Stimulated activated CD8-positive, alpha-beta memory T cell treated with anti-CD3 and anti-CD28 coated beads, Interleukin-15, amount 100 ng/mL, for 4 hours (primary cell): ENCODE measurements at regions not wholly inside any gene's neighbourhood (a gene's known extent, or its start where the extent isn't known, plus 50 kb on each side); places are given as distances from the start of the nearest gene placed in this dataset.

Source experiments
- DNase-seq, 2 donors: peaks; one replicate each; pipeline ENCODE4 v3.0.0-alpha.2; 2020; ENCODE audit warnings: low read depth in 2 of 2

- no peak for DNase-seq
These were observed 728.3 kb upstream of the SGO1 start for GRCh38 chr3:20914310-20914709.

GRCh38 chr3:20912406-20912805, 726.4 kb upstream of the SGO1 start:
- DNase-seq = no peak

DNA sequence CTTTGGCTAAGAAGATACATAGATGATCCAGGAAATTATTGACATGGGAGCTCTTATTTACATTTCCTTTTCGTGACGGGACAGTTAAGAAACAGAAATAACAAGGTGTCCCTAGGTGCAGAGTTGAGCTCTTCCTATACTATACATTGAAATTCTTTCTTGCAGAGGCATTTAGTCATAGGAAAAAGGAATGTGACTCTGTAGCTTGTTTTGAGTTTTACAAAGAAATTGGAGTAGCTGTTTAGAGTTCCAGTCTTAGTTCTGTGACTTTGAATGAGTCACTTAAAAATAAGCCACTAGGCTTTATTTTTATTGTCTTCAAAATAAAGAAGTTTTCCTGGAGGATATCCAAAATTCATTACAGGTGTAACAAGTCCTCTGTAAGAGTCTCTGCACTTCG, 723.5 kb upstream of the SGO1 start:
- no peak for DNase-seq

DNA sequence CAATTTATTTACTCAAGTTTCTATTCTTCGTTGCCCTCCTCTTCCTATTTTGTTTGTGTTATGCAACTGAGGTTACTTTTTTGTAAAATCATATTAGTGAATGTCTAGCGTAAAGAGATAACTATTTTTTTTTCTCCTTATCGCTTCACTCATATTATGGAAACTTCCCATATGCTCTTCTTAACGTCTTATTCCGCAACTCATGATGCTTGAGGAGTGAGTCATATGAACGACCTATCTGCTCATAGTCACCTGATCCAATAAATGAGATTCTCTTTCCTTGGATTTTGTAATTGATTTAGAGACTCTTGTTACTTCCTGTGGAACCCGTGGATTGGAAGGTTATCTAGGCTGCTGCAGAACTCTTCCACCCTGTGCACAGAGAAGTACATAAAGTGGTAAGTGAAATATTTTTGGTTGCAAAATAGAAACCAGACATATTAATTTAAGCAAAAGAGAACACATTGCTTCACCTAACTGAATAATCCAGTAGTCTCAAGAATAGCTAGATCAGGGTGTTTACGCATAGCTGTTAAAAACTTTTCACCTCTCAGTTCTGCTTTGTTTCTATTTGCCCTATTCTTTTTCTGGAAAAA, 719.3 kb upstream of the SGO1 start:
- DNase-seq = no peak

GRCh38 chr3:20904671-20905070, 718.7 kb upstream of the SGO1 start:
- no peak for DNase-seq

DNA sequence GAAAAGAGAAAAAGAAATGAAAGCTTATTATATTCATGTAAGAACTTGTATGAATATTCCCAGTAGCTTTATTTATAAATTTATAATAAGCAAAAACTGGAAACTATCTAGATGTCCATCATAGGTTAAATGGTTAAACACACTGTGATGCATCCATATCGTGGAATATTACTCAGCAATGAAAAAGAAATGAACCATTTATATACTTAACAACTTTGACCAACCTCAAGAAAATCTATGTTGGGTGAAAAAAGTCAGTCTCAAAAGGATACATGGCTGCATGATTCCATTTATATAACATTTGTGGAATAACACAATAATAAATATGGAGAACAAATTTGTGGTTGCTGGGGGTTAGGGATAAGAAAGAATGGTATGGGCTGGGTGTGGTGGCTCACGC, 713.0 kb upstream of the SGO1 start:
- DNase-seq = no peak

DNA sequence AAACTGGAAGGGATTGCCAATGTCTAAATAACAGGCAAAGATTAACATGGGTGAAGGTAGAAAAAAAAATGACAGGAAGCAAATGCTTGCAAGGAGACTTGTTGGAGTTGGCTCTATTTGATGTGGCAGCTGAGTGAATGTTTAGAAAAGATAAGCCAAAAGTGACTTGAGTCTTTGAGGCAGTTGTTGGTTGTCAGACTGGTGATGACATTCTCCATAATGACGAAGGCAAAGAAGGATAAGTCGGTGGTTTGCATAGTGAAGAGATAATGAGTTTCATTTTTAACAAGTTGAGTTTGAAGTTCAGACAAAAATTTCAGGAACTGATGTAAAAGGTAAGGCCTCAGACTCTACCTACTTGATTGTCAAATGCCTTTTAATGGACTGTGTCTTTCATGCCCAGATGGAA, 704.1 kb upstream of the SGO1 start:
- no peak for DNase-seq

DNA sequence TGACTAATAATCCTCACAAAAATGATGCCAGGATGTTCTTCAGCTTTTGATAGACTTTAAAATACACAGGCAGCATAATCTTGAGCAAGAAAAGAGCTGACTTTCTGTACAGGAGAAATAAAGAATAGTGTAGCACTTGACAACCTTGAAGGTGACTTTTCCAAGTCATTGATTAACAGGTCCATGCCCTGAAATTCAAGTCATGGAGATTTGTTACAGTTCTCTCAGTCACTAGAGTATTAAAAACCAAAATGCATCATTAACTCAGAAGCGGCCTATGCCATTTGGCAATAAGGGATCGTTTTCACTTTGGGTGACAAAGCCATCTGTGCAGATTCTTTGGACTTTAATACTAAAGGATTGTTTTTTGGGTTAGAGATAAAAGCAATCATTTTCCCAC, 692.7 kb upstream of the SGO1 start:
- DNase-seq = no peak

- DNase-seq = no peak
These were observed 687.2 kb upstream of the SGO1 start for GRCh38 chr3:20873235-20873634.

GRCh38 chr3:20870106-20870899, 684.3 kb upstream of the SGO1 start:
- no peak for DNase-seq

GRCh38 chr3:20865803-20866202, 679.8 kb upstream of the SGO1 start:
- no peak for DNase-seq

GRCh38 chr3:20861454-20861853, 675.4 kb upstream of the SGO1 start:
- no peak for DNase-seq

- no peak for DNase-seq
These were observed 671.6 kb upstream of the SGO1 start for GRCh38 chr3:20857636-20858035.

DNA sequence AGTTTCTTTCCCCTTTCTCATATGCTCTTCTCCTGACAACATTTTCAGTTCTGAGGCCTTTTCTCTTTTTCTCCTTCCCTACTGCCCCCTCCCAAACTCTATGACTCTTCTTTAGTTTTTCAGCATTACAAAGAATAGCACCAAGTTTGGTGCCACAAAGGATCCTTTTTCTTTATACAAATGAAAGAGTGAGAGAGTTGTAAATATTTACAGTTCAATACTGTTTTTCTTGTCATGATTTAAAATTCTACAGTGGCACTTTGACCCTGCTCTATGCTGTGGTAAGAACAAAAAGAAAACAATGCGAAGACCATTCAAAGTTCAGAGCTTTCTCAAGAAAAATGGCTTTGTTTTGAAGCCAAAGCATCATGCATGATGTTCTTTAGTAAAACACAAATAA, 667.9 kb upstream of the SGO1 start:
- no peak for DNase-seq

GRCh38 chr3:20852712-20853111, 666.7 kb upstream of the SGO1 start:
- no peak for DNase-seq

DNA sequence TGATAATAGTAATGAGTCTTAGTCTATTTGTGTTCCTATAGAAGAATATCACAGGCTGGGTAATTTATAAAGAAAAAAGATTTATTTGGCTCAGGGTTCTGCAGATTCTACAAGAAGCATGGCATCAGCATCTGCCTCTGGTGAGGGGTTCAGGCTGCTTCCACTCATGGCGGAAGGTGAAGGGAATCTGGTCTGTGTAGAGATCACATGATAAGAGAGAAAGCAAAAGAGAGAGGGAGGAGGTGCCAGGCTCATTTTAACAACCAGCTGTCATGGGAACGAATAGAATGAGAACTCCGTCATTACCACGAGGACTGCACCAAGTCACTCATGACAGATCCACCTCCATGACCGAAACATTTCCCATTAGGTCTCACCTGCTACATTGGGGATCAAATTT, 664.0 kb upstream of the SGO1 start:
- DNase-seq = no peak

DNA sequence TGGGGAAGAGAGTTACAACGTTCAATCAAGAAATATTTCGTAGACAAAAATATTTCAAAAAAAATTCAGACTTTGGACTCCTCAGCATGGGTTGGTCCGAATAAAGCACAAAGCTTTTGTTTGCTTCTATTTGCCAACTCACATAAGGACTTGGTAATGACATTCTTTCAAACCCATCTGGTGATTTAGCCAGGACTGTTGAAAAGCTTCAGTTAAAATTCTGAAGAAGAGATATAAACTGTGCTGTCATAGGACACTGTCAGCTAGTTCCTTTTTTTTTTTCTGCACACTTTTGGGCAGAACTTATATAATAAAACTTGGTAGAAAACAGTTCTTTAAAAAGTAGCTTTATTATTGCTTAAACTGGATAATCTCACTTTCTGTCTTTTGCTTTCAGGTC, 660.8 kb upstream of the SGO1 start:
- no peak for DNase-seq

DNA sequence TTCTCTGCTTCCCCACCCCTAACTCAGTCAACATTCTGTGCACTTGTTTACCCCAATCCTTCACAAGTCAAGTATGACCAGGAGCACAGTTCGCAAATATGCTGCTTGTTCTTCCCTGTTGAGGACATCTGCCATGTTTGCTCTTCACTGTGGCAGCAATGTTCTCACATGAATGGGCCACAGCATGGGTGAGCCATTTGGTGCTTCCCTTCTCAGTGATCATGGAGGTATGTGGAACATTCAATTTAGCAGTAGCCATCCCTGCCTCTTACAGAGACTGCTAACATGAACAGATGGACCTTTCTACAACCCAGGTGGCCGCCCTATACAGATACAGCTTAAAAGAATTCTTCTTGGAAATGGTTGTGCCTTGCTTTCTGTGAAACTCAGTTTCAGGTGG, 660.1 kb upstream of the SGO1 start:
- DNase-seq = no peak

GRCh38 chr3:20844851-20845250, 658.8 kb upstream of the SGO1 start:
- DNase-seq = no peak

DNA sequence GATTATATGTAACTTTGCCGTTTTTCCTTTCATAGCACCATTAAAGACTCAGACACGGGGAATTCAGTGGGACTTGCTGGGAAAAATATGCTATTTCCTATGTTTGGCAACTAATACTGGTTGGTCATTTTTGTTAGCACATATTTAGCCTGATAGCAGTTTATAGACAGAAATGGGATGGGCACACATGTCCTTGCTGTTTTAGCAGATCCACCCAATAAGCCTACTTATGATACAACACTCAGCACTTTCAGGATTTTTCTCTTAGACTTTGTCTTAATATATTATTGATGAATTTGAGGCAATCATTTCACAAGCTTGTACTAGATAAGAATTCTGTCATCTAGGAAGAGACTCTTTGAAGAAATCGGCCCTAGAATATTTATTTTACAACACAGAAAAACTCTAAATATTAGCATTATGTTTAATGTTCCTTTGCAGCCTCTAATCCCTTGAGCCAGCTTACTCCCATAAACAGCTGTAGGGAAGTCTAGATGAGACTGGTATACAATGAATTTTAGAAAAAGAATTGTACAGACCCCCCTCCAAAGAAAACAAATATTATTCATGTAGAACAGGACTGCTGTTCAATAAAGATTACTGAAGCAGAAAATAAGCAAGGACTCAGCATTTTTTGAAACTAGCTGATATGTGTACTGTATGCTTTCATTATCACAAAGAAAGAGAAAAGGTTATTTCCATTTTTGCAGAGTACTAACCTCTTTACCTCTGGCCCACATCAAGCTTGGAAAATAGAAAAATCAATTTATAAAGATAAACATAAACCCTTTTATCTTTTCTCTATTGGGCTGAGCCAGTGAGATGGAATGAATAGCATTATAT, 656.8 kb upstream of the SGO1 start:
- DNase-seq = no peak

DNA sequence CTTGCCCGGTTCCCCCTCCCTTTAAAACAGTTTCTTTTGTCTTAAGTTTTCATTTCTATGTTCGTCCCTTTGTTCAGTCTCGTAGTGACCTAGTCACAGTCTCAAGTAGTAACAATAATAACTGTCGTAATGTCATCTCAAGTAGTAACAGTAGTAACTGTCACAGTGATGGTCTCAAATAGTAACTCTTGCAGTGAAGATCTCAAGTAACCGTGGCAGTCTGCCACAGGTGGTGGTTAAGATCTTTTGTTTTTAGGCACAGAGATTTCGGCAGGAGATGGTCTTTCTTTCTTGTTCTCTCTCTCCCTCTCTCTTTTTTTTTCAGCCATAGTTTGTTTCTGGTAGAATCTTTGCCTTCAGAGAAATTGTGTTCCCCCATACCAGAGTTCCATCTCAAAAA, 656.0 kb upstream of the SGO1 start:
- DNase-seq = no peak

DNA sequence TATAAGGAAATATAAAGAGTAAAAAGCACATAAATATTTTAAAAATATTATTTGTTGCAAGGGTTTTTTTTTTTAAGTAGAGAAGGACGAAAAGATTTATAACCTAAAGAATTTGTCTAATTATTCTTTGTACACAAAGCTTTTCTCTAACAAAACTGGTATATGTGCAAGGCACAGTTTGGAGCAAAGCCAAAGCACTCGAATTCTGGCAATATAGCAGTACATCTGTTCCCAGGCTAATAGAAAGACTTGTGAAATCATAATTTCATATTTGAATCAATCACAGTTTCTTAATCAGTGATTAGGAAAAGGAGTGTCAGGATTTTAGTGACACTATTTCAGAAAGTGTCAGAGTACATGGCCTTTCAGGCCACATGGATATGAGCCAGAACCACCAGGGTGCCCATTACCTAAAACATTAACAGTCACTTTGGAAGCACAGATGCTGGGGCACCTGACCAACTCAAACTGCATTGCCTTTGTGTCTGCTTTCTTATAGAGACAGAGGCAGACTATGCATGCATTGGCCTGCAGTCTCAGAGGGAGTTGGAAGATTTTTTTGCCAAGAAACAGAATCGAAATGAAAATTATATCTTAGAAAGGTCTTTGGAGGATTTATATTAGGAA, 651.8 kb upstream of the SGO1 start:
- DNase-seq = no peak
